GM12878 (cell line): ENCODE measurements at regions not wholly inside any gene's neighbourhood (a gene's known extent, or its start where the extent isn't known, plus 50 kb on each side); places are given as distances from the start of the nearest gene placed in this dataset.

Experiments
- ATAC-seq: fragments of 200-7000 bp; cut with Tn5 transposase; 3 replicates; pipeline ENCODE4 v1.9.1; 2020; ENCODE audit warnings: mild to moderate bottlenecking, moderate library complexity
- BruUV-seq: library from RNA; stranded (reverse); fragments of 400-500 nt; replicated peaks from 2 replicates; lab custom pipeline; 2021; lab: Mats Ljungman, UMichigan
- CTCF ChIA-PET: fragments of 300-600 bp; sonication (Branson Sonifier 250); formaldehyde crosslinking; extraction: SDS; loops from one replicate; lab custom pipeline; 2021; ENCODE audit warnings: inconsistent platforms; lab: Yijun Ruan, JAX
- POLR2A ChIA-PET: fragments of 350-600 bp; formaldehyde crosslinking; extraction: SDS; loops from one replicate; lab custom pipeline; 2021; ENCODE audit warnings: inconsistent platforms; lab: Charles Lee
- RAD21 ChIA-PET: fragments of 300-600 bp; sonication (Branson Sonifier 250); formaldehyde crosslinking; loops from one replicate; lab custom pipeline; 2023; ENCODE audit warnings: antibody characterized with exemption; ENCODE audit not compliant: unreplicated experiment; lab: Charles Lee
- SMC1A ChIA-PET: fragments of 300-600 bp; sonication (Branson Sonifier 250); formaldehyde crosslinking; loops from one replicate; lab custom pipeline; 2023; ENCODE audit not compliant: unreplicated experiment, uncharacterized antibody; lab: Charles Lee
- DNase-seq: peaks from one replicate; pipeline ENCODE4 v3.0.0-alpha.2; 2011; ENCODE audit warnings: low read depth, low spot score
- FAIRE-seq: peaks from 3 replicates; lab custom pipeline; 2011; peaks lifted over from hg19 to GRCh38; lab: Jason Lieb, UNC
- H2AFZ ChIP-seq: 2 replicates; pipeline ENCODE4 v1.6.0; 2011; ENCODE audit warnings: low read depth, low read length, control low read depth; ENCODE audit not compliant: control insufficient read depth
- H3K27ac ChIP-seq: 2 replicates; pipeline ENCODE4 v1.5.1; 2011; ENCODE audit warnings: control low read depth; ENCODE audit not compliant: control insufficient read depth, insufficient read depth
- H3K27me3 ChIP-seq, 2 experiments: replicated peaks in 1 of 2; 2 replicates each; pipeline versions ENCODE4 v1.6.0 to v1.6.1; 2011; ENCODE audit warnings: low read length in 1 of 2; ENCODE audit not compliant: control insufficient read depth in 2 of 2, insufficient read depth in 2 of 2
- H3K36me3 ChIP-seq, 2 experiments: 2 replicates each; pipeline ENCODE4 v1.5.1; 2011; ENCODE audit warnings: low read length in 1 of 2; ENCODE audit not compliant: control insufficient read depth in 2 of 2, insufficient read depth in 2 of 2
- H3K4me1 ChIP-seq: 2 replicates; pipeline ENCODE4 v1.6.1; 2011; ENCODE audit warnings: mild to moderate bottlenecking, low read length, moderate library complexity, mixed read lengths; ENCODE audit not compliant: control insufficient read depth, insufficient read depth
- H3K4me2 ChIP-seq: 2 replicates; pipeline ENCODE4 v1.6.0; 2011; ENCODE audit warnings: control low read depth; ENCODE audit not compliant: control insufficient read depth, insufficient read depth
- H3K4me3 ChIP-seq: fragments of 200-600 bp; sonication (generic); 2 replicates; pipeline ENCODE4 v1.5.1; 2016
- H3K79me2 ChIP-seq: 2 replicates; pipeline ENCODE4 v1.6.0; 2011; ENCODE audit warnings: low read length; ENCODE audit not compliant: control insufficient read depth, insufficient read depth
- H3K9ac ChIP-seq: 2 replicates; pipeline ENCODE4 v1.8.0; 2011; ENCODE audit warnings: low read length, control low read depth, mixed read lengths; ENCODE audit not compliant: control insufficient read depth, insufficient read depth
- H3K9me3 ChIP-seq: replicated peaks from 3 replicates; pipeline ENCODE4 v1.5.1; 2011; ENCODE audit warnings: mild to moderate bottlenecking, low read length; ENCODE audit not compliant: control insufficient read depth, insufficient read depth
- H4K20me1 ChIP-seq: 2 replicates; pipeline ENCODE4 v1.6.0; 2011; ENCODE audit not compliant: control insufficient read depth, insufficient read depth
- ATF2 ChIP-seq: IDR thresholded peaks from 2 replicates; pipeline ENCODE4 v1.6.1; 2012; ENCODE audit warnings: low read length, inconsistent platforms
- IKZF2 ChIP-seq, 2 experiments: fragments of 450-650 bp; IDR thresholded peaks; 2 replicates each; pipeline ENCODE4 v1.6.1; 2017; ENCODE audit warnings: mild to moderate bottlenecking in 2 of 2, moderate library complexity in 2 of 2
- IRF4 ChIP-seq: IDR thresholded peaks from 2 replicates; pipeline ENCODE4 v1.6.1; 2011; ENCODE audit warnings: low read depth, low read length
- NR2C1 ChIP-seq: fragments of 450-650 bp; IDR thresholded peaks from 2 replicates; pipeline ENCODE4 v1.6.1; 2017; ENCODE audit warnings: antibody characterized with exemption, mild to moderate bottlenecking, moderate library complexity
- RB1 ChIP-seq: fragments of 450-650 bp; formaldehyde crosslinking; IDR thresholded peaks from 2 replicates; pipeline ENCODE4 v1.6.1; 2017; ENCODE audit warnings: mild to moderate bottlenecking, borderline replicate concordance
- SPI1 ChIP-seq: IDR thresholded peaks from 2 replicates; pipeline ENCODE4 v1.6.1; 2011; ENCODE audit warnings: low read depth, mild to moderate bottlenecking, low read length, moderate library complexity, borderline replicate concordance; ENCODE audit not compliant: insufficient read depth
- SREBF2 ChIP-seq: IDR thresholded peaks from 2 replicates; pipeline ENCODE4 v1.6.1; 2012; ENCODE audit warnings: mild to moderate bottlenecking, low read length
- YY1 ChIP-seq: IDR thresholded peaks from 2 replicates; pipeline ENCODE4 v1.6.1; 2011; ENCODE audit warnings: low read depth, mild to moderate bottlenecking, low read length
- ZNF384 ChIP-seq: IDR thresholded peaks from 2 replicates; pipeline ENCODE4 v1.6.1; 2012; ENCODE audit warnings: low read depth, mild to moderate bottlenecking, low read length, improper control_type of control experiment, borderline replicate concordance
- WGBS: methylation state at CpG from one replicate; pipeline ENCODE4 v1.1.6; 2016; ENCODE audit warnings: low lambda C conversion rate; ENCODE audit not compliant: insufficient replicate concordance, insufficient coverage; ENCODE audit errors: missing lambda C conversion rate; 5-methylcytosine and 5-hydroxymethylcytosine counted together
- in situ Hi-C: fragments of 300-500 bp; cut with MboI; formaldehyde crosslinking; loops from 9 replicates; pipeline ENCODE4 v1.14.3; 2018; ENCODE audit warnings: mixed read lengths
- intact Hi-C: fragments of 100-400 bp; cut with micrococcal nuclease; formaldehyde crosslinking; loops from one replicate; pipeline ENCODE4 v1.14.2; 2022; ENCODE audit not compliant: unreplicated experiment
- TF ChIP-seq, protein P1 (sequence below): IDR thresholded peaks from 2 replicates; pipeline ENCODE4 v1.6.1; 2012; ENCODE audit warnings: low read depth, low read length, improper control_type of control experiment
- TF ChIP-seq, protein P2 (sequence below): IDR thresholded peaks from 2 replicates; pipeline ENCODE4 v1.6.1; 2011; ENCODE audit warnings: mild to moderate bottlenecking, low read depth, low read length, moderate library complexity; ENCODE audit not compliant: insufficient replicate concordance

- intact Hi-C loops (no loop called here), in situ Hi-C loops (no loop called here)
- Histone ChIP-seq H3K9me3 (no peaks in the 10 kb centered on the region; the same call in 2 of the 3 replicates), H3K79me2 (no peaks in the 10 kb centered on the region), H3K9ac (no peak overlapping the region), H3K36me3 (no peaks in the 10 kb centered on the region), H4K20me1 (no peaks in the 10 kb centered on the region), H3K27me3 (no peaks in the 10 kb centered on the region; a peak in 2 of 4 replicates), H3K4me2 (no peak overlapping the region), H3K4me3 (no peak overlapping the region), H3K4me1 (no peaks in the 10 kb centered on the region), H3K27ac (no peak overlapping the region), H2AFZ (no peak overlapping the region)
- ChIA-PET SMC1A (no interaction called here), RAD21 (no interaction called here), CTCF (no interaction called here), POLR2A (no interaction called here)
- DNase-seq: no peak
- ATAC-seq: no peak
- no peak for FAIRE-seq
- BruUV-seq: no TSS peak
- 0% methylated on average over 5 of the region's 5 CpGs for WGBS
- TF ChIP-seq RB1: no peak
- TF ChIP-seq ZNF384: no peak
Observed at GRCh38 chr11:70833554-70833953, 418.8 kb downstream of the SHANK2 start.

DNA sequence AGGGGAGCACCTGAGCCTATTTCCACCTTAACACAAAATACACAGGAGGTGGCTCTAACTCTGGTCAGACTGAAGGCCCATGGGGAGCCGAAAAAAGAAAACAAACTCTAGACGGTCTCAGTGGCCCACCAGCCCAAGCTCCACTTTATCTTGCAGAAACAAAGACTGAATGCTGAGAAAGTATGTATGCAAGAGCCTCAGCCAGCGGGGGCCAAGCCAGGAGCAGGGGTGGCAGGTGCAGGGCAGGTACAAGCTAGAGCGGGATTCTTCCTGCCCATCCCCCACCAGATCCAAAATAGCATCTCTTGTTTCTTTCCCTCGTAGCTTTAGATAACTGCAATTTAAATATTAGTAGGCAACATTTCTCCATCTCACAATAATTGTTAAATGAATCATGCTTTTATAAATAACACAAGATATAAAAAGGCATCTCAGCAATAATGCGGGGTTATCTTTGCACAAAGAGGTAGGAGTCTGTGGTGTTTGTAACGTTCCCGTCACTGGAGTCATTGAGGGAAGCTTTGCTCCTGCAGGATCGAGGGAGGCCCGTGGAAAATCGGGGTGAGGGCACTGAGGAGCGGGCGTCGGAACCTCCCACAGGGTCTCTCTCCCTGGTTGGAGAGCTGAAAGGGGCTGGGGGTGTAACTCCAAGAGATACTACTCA is 418.0 kb downstream of the SHANK2 start:
- no peak overlapping the region for H3K4me2 ChIP-seq
- H3K9me3 ChIP-seq: no peaks in the 10 kb centered on the region; the same call in 2 of the 3 replicates
- no peaks in the 10 kb centered on the region for H3K4me1 ChIP-seq
- no peaks in the 10 kb centered on the region; a peak in 1 of 4 replicates for H3K27me3 ChIP-seq
- H3K79me2 ChIP-seq: no peaks in the 10 kb centered on the region
- no peak overlapping the region for H2AFZ ChIP-seq
- no peak overlapping the region for H3K4me3 ChIP-seq
- ChIA-PET RAD21 (no interaction called here), POLR2A (no interaction called here), CTCF (no interaction called here), SMC1A (no interaction called here)
- H3K27ac ChIP-seq: no peak overlapping the region
- no TSS peak for BruUV-seq
- H4K20me1 ChIP-seq: no peaks in the 10 kb centered on the region
- DNase-seq: no peak
- in situ Hi-C loops: no loop called here
- no peaks in the 10 kb centered on the region for H3K36me3 ChIP-seq
- no peak for ATAC-seq
- no peak for FAIRE-seq
- intact Hi-C loops: no loop called here
- H3K9ac ChIP-seq: no peak overlapping the region
- WGBS: 15% methylated on average over 14 of the region's 14 CpGs
- no peak for TF ChIP-seq SPI1
- no peak for TF ChIP-seq ATF2
- TF ChIP-seq YY1: no peak
- TF ChIP-seq, protein P1, sequence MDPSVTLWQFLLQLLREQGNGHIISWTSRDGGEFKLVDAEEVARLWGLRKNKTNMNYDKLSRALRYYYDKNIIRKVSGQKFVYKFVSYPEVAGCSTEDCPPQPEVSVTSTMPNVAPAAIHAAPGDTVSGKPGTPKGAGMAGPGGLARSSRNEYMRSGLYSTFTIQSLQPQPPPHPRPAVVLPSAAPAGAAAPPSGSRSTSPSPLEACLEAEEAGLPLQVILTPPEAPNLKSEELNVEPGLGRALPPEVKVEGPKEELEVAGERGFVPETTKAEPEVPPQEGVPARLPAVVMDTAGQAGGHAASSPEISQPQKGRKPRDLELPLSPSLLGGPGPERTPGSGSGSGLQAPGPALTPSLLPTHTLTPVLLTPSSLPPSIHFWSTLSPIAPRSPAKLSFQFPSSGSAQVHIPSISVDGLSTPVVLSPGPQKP: no peak
- TF ChIP-seq IRF4: no peak
- no peak for TF ChIP-seq NR2C1
- TF ChIP-seq, protein P2, sequence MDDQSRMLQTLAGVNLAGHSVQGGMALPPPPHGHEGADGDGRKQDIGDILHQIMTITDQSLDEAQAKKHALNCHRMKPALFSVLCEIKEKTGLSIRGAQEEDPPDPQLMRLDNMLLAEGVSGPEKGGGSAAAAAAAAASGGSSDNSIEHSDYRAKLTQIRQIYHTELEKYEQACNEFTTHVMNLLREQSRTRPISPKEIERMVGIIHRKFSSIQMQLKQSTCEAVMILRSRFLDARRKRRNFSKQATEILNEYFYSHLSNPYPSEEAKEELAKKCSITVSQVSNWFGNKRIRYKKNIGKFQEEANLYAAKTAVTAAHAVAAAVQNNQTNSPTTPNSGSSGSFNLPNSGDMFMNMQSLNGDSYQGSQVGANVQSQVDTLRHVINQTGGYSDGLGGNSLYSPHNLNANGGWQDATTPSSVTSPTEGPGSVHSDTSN: no peak
- no peak for TF ChIP-seq IKZF2 (IDR thresholded peaks at IDR 0.05)
- TF ChIP-seq SREBF2: no peak
